Subcutaneous abdominal adipose tissue (tissue), 5 donors: ENCODE measurements at regions not wholly inside any gene's neighbourhood (a gene's known extent, or its start where the extent isn't known, plus 50 kb on each side); places are given as distances from the start of the nearest gene placed in this dataset.

Experiments used
- H3K27ac ChIP-seq: one replicate; pipeline ENCODE4 v1.7.0; 2013; ENCODE audit warnings: low read depth, mild to moderate bottlenecking, inconsistent platforms, low read length, moderate library complexity
- H3K27me3 ChIP-seq, 5 donors: one replicate each; pipeline ENCODE4 v1.7.0; 2013; ENCODE audit warnings: low read length in 5 of 5, inconsistent platforms in 1 of 5; ENCODE audit not compliant: control insufficient read depth in 5 of 5, insufficient read depth in 4 of 5
- H3K36me3 ChIP-seq, 5 donors: one replicate each; pipeline ENCODE4 v1.7.0; 2013; ENCODE audit warnings: low read length in 5 of 5; ENCODE audit not compliant: control insufficient read depth in 5 of 5, insufficient read depth in 5 of 5
- H3K4me1 ChIP-seq, 5 donors: one replicate each; pipeline ENCODE4 v1.7.0; 2013; ENCODE audit warnings: low read length in 5 of 5, mild to moderate bottlenecking in 3 of 5, moderate library complexity in 1 of 5; ENCODE audit not compliant: control insufficient read depth in 5 of 5, insufficient read depth in 5 of 5
- H3K4me3 ChIP-seq, 5 donors: one replicate each; pipeline ENCODE4 v1.7.0; 2013; ENCODE audit warnings: low read length in 5 of 5, low read depth in 1 of 5
- H3K9ac ChIP-seq, 5 donors: one replicate each; pipeline ENCODE4 v1.7.0; 2013; ENCODE audit warnings: low read length in 5 of 5, mild to moderate bottlenecking in 4 of 5, moderate library complexity in 3 of 5
- H3K9me3 ChIP-seq, 5 donors: one replicate each; pipeline ENCODE4 v1.7.0; 2013; ENCODE audit warnings: low read length in 5 of 5; ENCODE audit not compliant: control insufficient read depth in 5 of 5
- donor health status: healthy.
- donor health status: healthy.
- donor health status: healthy.
- donor health status: healthy.
- donor health status: healthy.

GRCh38 chr4:178745203-178745602 is 1303.0 kb upstream of the AGA start:
- no peak overlapping the region for H3K4me3 ChIP-seq
- H3K4me1 ChIP-seq = no peaks in the 10 kb centered on the region
- no peak overlapping the region for H3K27ac ChIP-seq
- no peak overlapping the region for H3K9ac ChIP-seq
- H3K27me3 ChIP-seq = no peaks in the 10 kb centered on the region
- no peaks in the 10 kb centered on the region for H3K36me3 ChIP-seq
- peaks cover 0 to 5% (median 2%) of the 10 kb centered on the region in 5 donors for H3K9me3 ChIP-seq

DNA sequence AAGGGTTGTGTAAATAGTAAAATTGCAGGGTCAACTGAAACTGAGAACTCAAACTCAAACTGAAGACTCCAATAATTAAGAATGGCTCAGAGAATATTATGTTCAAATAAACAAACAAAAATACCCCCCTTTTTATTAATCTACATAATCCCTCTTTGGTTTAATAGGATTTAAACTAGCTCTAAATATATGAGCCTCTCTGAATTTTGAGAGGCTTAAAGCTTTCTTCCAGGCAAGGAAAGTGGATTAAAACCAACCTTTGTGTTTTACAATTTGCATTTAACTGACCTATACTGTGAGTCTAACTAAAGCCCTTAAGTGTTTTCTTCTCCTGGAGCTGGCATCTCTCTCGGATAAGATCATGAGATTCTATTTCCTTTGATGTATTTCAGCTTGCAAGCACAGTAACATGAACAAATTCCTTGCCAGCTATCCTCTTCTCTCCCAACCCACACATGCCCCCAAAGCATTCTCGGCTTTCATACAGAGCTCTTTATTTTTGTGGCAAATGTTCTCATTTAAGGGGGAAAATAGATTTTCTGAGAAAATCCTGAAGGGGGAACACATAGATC is 1310.8 kb upstream of the AGA start:
- no peak overlapping the region for H3K9ac ChIP-seq
- no peaks in the 10 kb centered on the region for H3K27me3 ChIP-seq
- H3K4me1 ChIP-seq = no peaks in the 10 kb centered on the region
- H3K27ac ChIP-seq = no peak overlapping the region
- no peak overlapping the region for H3K4me3 ChIP-seq
- no peaks in the 10 kb centered on the region for H3K9me3 ChIP-seq
- H3K36me3 ChIP-seq = no peaks in the 10 kb centered on the region

DNA sequence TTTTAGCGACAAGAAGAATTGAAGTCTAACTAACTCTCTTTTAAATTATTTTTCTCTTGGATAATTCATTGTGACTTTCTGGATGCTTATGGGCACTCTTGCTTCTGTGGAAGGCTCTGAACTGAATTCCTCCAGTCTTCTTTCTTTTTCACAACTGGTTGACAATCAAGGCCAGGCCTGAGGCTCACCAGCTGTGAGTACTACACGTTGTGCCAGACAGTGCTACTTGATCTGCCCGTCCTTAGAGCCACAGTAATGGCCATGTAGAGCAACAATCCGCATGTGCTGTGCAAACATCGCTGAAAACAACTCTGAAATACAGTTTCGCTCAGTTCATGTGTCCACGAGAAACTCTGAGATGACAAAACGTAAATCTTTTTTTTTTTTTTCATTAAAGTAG is 1336.3 kb upstream of the AGA start:
- Histone ChIP-seq H3K4me1 (no peaks in the 10 kb centered on the region), H3K9me3 (no peaks in the 10 kb centered on the region), H3K27ac (no peak overlapping the region), H3K4me3 (no peak overlapping the region), H3K36me3 (no peaks in the 10 kb centered on the region), H3K27me3 (no peaks in the 10 kb centered on the region), H3K9ac (no peak overlapping the region)

DNA sequence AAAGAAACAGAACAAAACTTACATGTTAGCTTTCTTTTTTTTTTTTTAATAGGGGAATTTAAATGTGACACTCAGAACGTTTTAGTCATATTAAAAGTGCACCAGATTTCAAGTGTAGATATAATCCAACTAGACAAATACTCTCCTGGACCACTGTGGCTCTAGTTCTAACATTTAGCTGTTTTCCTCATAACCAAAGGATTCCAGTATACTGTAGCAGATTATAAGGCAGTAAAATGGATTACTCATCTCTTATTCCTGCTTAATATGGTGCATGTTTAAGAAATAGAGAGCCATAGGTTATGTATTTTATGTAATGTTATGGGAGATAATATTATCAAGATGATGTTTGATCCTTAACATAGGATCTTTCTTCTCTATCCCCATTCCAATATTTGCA is 1339.5 kb upstream of the AGA start:
- H3K27ac ChIP-seq = no peak overlapping the region
- H3K9ac ChIP-seq = no peak overlapping the region
- H3K4me3 ChIP-seq = no peak overlapping the region
- H3K36me3 ChIP-seq = no peaks in the 10 kb centered on the region
- no peaks in the 10 kb centered on the region for H3K27me3 ChIP-seq
- H3K9me3 ChIP-seq = no peaks in the 10 kb centered on the region
- H3K4me1 ChIP-seq = no peaks in the 10 kb centered on the region

DNA sequence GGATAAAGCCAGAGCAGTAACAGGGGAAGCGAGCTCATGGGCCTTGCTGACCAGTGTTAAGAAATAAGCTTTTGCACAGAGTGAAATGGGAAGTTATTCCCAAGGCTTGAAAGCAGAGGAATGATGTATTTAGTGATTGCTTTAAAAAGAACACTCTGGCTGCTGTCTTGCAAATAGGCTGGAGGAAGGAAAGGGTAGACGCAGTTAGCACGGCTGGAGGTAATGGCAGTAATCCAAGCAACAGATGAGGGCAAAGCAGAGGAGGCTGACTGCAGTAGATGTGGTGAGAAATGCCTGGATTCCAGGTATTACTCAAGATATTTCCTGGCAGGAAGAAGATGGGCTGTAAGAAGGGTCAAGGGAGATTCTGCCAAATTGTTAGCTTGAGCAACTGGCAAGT is 1342.3 kb upstream of the AGA start:
- Histone ChIP-seq H3K9me3 (no peaks in the 10 kb centered on the region), H3K9ac (no peak overlapping the region), H3K27ac (no peak overlapping the region), H3K4me3 (no peak overlapping the region), H3K36me3 (no peaks in the 10 kb centered on the region), H3K27me3 (no peaks in the 10 kb centered on the region), H3K4me1 (no peaks in the 10 kb centered on the region)

GRCh38 chr4:178789279-178789678 is 1347.0 kb upstream of the AGA start:
- Histone ChIP-seq H3K27ac (no peak overlapping the region), H3K36me3 (no peaks in the 10 kb centered on the region), H3K4me3 (no peak overlapping the region), H3K9ac (no peak overlapping the region), H3K27me3 (no peaks in the 10 kb centered on the region), H3K4me1 (no peaks in the 10 kb centered on the region), H3K9me3 (no peaks in the 10 kb centered on the region)

GRCh38 chr4:178799204-178799603 is 1357.0 kb upstream of the AGA start:
- Histone ChIP-seq H3K4me1 (no peaks in the 10 kb centered on the region), H3K27me3 (no peaks in the 10 kb centered on the region), H3K9me3 (no peaks in the 10 kb centered on the region), H3K4me3 (no peak overlapping the region), H3K9ac (no peak overlapping the region), H3K27ac (no peak overlapping the region), H3K36me3 (no peaks in the 10 kb centered on the region)

DNA sequence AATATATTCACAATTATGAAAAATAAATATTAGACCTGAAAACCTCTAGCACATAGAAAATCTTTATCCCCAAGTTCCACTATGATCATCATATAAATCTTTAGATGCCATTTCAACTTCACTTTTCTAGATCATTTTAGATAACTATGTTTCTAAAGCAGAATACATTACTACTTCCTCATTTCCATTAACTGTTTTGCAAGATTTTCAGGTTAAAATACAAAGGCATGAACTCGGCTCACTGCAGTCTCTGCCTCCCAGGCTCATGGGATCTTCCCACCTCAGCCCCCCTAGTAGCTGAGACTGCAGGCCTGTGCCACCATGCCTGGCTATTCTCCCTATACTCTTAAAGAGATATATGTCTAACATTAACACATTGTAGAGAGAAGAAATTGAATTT is 1365.9 kb upstream of the AGA start:
- Histone ChIP-seq H3K27me3 (no peaks in the 10 kb centered on the region), H3K4me1 (no peaks in the 10 kb centered on the region), H3K27ac (no peak overlapping the region), H3K9me3 (no peaks in the 10 kb centered on the region), H3K9ac (no peak overlapping the region), H3K36me3 (no peaks in the 10 kb centered on the region), H3K4me3 (no peak overlapping the region)

DNA sequence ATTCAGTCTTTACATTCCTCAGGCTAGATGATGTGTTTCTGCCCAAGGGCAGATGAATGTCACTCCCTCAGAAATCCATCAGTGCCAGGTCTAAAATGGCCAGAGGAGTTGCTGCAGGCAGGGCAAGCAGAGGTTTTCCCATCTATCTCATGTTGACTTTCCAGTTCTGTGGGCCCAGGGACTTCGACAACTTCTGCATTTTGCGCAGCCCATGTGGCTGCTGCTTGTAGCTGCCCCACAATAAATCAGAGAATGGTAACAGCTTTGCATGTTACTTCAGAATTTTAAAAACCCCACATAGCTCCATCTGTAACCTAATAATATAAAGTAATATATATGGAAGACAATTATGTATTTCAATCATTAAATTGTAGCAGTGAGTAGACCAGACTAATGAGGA is 1367.7 kb upstream of the AGA start:
- no peak overlapping the region for H3K27ac ChIP-seq

GRCh38 chr4:178811356-178811755 is 1369.1 kb upstream of the AGA start:
- Histone ChIP-seq H3K4me3 (no peak overlapping the region), H3K27ac (no peak overlapping the region), H3K4me1 (no peaks in the 10 kb centered on the region), H3K36me3 (no peaks in the 10 kb centered on the region), H3K9ac (no peak overlapping the region), H3K27me3 (no peaks in the 10 kb centered on the region), H3K9me3 (no peaks in the 10 kb centered on the region)

More for the DNA sequence above, 1367.7 kb upstream of the AGA start:
- H3K9me3 ChIP-seq = no peaks in the 10 kb centered on the region
- H3K27me3 ChIP-seq = no peaks in the 10 kb centered on the region
- no peak overlapping the region for H3K4me3 ChIP-seq
- H3K9ac ChIP-seq = no peak overlapping the region
- H3K4me1 ChIP-seq = no peaks in the 10 kb centered on the region
- no peaks in the 10 kb centered on the region for H3K36me3 ChIP-seq

DNA sequence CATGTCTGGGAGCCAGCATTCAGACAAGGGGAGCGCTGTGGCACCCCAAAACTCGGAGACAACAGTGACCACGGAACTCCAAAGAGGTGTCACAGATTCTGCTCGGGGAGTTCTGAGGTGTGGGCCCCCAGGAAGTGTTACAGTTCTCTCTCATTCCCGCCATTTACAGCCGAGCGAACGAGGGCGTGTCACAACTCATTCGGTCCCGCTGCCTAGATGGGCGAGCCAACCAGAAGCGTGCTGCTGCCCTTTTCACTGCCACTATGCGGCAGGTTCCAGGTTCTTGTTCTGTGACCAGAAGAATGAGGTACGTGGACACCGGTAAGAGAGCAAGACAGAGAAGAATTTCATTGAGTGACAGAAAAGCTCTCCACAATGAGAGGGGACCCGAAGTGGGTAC is 1370.6 kb upstream of the AGA start:
- Histone ChIP-seq H3K9me3 (no peaks in the 10 kb centered on the region), H3K27me3 (no peaks in the 10 kb centered on the region), H3K9ac (no peak overlapping the region), H3K36me3 (no peaks in the 10 kb centered on the region), H3K27ac (no peak overlapping the region), H3K4me1 (no peaks in the 10 kb centered on the region), H3K4me3 (no peak overlapping the region)
